PC-3 (cell line): ENCODE measurements at regions not wholly inside any gene's neighbourhood (a gene's known extent, or its start where the extent isn't known, plus 50 kb on each side); places are given as distances from the start of the nearest gene placed in this dataset.

Experiments
- EZH2 ChIP-seq: fragments of 300-600 bp; sonication (generic); IDR thresholded peaks from one replicate; pipeline ENCODE4 v1.6.1; 2017; ENCODE audit warnings: antibody characterized with exemption, mild to moderate bottlenecking, low read length; ENCODE audit not compliant: unreplicated experiment
- EZH2phosphoT487 ChIP-seq: fragments of 300-600 bp; sonication (generic); IDR thresholded peaks from 2 replicates; pipeline ENCODE4 v1.6.1; 2018; ENCODE audit warnings: mild to moderate bottlenecking, antibody characterized with exemption, low read length, borderline replicate concordance
- TF ChIP-seq, protein P1 (sequence below): fragments of 300-600 bp; sonication (generic); conservative IDR thresholded peaks from 2 replicates; pipeline ENCODE4 v1.5.1; 2017; ENCODE audit warnings: antibody characterized with exemption, low read depth, mild to moderate bottlenecking, low read length

DNA sequence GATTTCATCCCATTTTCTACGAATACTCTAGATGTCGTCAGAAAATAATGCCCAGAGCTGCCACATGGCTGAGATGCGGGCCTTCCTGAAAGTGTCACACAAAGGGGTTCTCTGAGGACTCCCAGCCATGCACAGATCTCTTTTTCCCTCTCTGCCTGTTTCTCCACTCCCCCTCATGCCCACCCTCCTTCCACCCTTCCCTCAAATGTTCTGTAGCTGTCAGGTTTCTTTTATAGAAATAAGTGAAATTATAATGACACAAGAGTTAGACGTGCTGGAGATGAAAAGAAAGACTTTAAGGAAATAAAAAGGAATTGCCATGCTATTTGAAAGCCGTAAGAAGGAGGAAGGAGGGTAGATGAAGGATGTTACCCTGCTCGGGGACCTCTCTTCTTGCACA, 819.3 kb upstream of the CELF2 start:
- TF ChIP-seq, protein P1, sequence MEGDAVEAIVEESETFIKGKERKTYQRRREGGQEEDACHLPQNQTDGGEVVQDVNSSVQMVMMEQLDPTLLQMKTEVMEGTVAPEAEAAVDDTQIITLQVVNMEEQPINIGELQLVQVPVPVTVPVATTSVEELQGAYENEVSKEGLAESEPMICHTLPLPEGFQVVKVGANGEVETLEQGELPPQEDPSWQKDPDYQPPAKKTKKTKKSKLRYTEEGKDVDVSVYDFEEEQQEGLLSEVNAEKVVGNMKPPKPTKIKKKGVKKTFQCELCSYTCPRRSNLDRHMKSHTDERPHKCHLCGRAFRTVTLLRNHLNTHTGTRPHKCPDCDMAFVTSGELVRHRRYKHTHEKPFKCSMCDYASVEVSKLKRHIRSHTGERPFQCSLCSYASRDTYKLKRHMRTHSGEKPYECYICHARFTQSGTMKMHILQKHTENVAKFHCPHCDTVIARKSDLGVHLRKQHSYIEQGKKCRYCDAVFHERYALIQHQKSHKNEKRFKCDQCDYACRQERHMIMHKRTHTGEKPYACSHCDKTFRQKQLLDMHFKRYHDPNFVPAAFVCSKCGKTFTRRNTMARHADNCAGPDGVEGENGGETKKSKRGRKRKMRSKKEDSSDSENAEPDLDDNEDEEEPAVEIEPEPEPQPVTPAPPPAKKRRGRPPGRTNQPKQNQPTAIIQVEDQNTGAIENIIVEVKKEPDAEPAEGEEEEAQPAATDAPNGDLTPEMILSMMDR: no peak
- TF ChIP-seq EZH2 (no peak), EZH2phosphoT487 (no peak)
